ENCODE measurements at regions not wholly inside any gene's neighbourhood (a gene's known extent, or its start where the extent isn't known, plus 50 kb on each side); places are given as distances from the start of the nearest gene placed in this dataset.

DNA sequence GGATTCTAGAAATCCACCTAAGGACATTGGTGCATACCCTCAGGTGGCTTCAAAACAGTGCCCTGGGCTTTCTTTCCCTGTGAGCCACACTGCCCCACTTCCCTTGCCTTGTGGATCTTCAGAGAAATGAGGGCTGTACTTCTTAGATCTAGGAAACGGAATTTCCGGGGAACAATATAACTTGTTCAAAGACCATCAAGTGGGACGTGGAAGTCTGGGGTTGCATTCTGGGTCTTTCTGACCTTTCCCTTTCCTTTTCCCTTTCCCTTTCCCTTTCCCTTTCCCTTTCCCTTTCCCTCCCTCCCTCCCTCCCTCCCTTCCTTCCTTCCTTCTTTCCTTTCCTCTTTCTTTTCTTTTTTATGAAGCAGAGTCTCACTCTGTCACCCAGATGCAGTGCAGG is 97.1 kb upstream of the SALL1 start:
- TF ChIP-seq GATA3 (IDR thresholded peaks at IDR 0.05; ENCODE audit: low read depth, low read length) (no peak), GATA2 (IDR thresholded peaks at IDR 0.05; ENCODE audit: low read depth, low read length) (no peak)

Measured in SH-SY5Y (cell line).